Activated B cell treated with CpG ODN at 0.5 μM for 24 hours (primary cell): ENCODE measurements at regions not wholly inside any gene's neighbourhood (a gene's known extent, or its start where the extent isn't known, plus 50 kb on each side); places are given as distances from the start of the nearest gene placed in this dataset.

Experiments
- ATAC-seq: fragments of 200-7000 bp; cut with Tn5 transposase; one replicate; pipeline ENCODE4 v1.10.0; 2021; ENCODE audit warnings: low read depth, mild to moderate bottlenecking, moderate library complexity
- CTCF ChIA-PET: fragments of 350-600 bp; sonication (Branson Sonifier 250); formaldehyde crosslinking; loops from one replicate; lab custom pipeline; 2021; ENCODE audit warnings: antibody characterized with exemption; lab: Charles Lee
- POLR2A ChIA-PET: fragments of 350-600 bp; sonication (Branson Sonifier 250); formaldehyde crosslinking; loops from one replicate; lab custom pipeline; 2021; ENCODE audit warnings: antibody characterized with exemption; lab: Charles Lee
- DNase-seq: peaks from one replicate; pipeline ENCODE4 v3.0.0; 2022
- H3K27ac Mint-ChIP-seq: one replicate; pipeline ENCODE4 v1.8.0; 2020; ENCODE audit warnings: mixed read lengths
- H3K27me3 Mint-ChIP-seq: one replicate; pipeline ENCODE4 v1.8.0; 2021; ENCODE audit warnings: mixed read lengths
- H3K36me3 Mint-ChIP-seq: one replicate; pipeline ENCODE4 v1.8.0; 2021; ENCODE audit warnings: low read depth, mixed read lengths
- H3K4me1 Mint-ChIP-seq: one replicate; pipeline ENCODE4 v1.8.0; 2021; ENCODE audit warnings: mixed read lengths
- H3K4me3 Mint-ChIP-seq: one replicate; pipeline ENCODE4 v1.8.0; 2020; ENCODE audit warnings: mild to moderate bottlenecking, mixed read lengths
- H3K9me3 Mint-ChIP-seq: one replicate; pipeline ENCODE4 v1.8.0; 2020; ENCODE audit warnings: mixed read lengths
- CTCF ChIP-seq: fragments of 200-600 bp; IDR thresholded peaks from one replicate; pipeline ENCODE4 v1.8.0; 2022; ENCODE audit warnings: antibody characterized with exemption, mild to moderate bottlenecking
- intact Hi-C: fragments of 100-400 bp; cut with micrococcal nuclease; formaldehyde crosslinking; loops from one replicate; pipeline ENCODE4 v1.15.1; 2024

GRCh38 chr12:131455581-131456110 lies 255.2 kb upstream of the SFSWAP start:
- Mint-ChIP-seq H3K9me3 (peaks cover 7% of the 10 kb centered on the region), H3K4me3 (no peak overlapping the region), H3K27ac (no peak overlapping the region), H3K36me3 (no peaks in the 10 kb centered on the region), H3K4me1 (no peaks in the 10 kb centered on the region), H3K27me3 (peaks cover 13% of the 10 kb centered on the region)
- ATAC-seq = no peak
- TF ChIP-seq CTCF = no peak
- DNase-seq = no peak
- CTCF ChIA-PET = no interaction called here
- POLR2A ChIA-PET = no interaction called here
- intact Hi-C loops = no loop called here

GRCh38 chr12:131456301-131457027 lies 254.4 kb upstream of the SFSWAP start:
- ATAC-seq = no peak
- H3K27ac Mint-ChIP-seq = no peak overlapping the region
- no peak for TF ChIP-seq CTCF
- no peak overlapping the region for H3K4me3 Mint-ChIP-seq
- no peaks in the 10 kb centered on the region for H3K4me1 Mint-ChIP-seq
- H3K27me3 Mint-ChIP-seq = peaks cover 13% of the 10 kb centered on the region
- peaks cover 3% of the 10 kb centered on the region for H3K9me3 Mint-ChIP-seq
- no peaks in the 10 kb centered on the region for H3K36me3 Mint-ChIP-seq
- CTCF ChIA-PET = no interaction called here
- DNase-seq = no peak
- POLR2A ChIA-PET = no interaction called here
- intact Hi-C loops = no loop called here

- Mint-ChIP-seq H3K27ac (no peak overlapping the region), H3K4me1 (no peaks in the 10 kb centered on the region), H3K9me3 (peaks cover 3% of the 10 kb centered on the region), H3K36me3 (no peaks in the 10 kb centered on the region), H3K4me3 (no peak overlapping the region), H3K27me3 (peaks cover 13% of the 10 kb centered on the region)
- POLR2A ChIA-PET = no interaction called here
- intact Hi-C loops = no loop called here
- no peak for DNase-seq
- no peak for TF ChIP-seq CTCF
- ATAC-seq = no peak
- CTCF ChIA-PET = no interaction called here
Measured at GRCh38 chr12:131457028-131457310, 253.9 kb upstream of the SFSWAP start.

DNA sequence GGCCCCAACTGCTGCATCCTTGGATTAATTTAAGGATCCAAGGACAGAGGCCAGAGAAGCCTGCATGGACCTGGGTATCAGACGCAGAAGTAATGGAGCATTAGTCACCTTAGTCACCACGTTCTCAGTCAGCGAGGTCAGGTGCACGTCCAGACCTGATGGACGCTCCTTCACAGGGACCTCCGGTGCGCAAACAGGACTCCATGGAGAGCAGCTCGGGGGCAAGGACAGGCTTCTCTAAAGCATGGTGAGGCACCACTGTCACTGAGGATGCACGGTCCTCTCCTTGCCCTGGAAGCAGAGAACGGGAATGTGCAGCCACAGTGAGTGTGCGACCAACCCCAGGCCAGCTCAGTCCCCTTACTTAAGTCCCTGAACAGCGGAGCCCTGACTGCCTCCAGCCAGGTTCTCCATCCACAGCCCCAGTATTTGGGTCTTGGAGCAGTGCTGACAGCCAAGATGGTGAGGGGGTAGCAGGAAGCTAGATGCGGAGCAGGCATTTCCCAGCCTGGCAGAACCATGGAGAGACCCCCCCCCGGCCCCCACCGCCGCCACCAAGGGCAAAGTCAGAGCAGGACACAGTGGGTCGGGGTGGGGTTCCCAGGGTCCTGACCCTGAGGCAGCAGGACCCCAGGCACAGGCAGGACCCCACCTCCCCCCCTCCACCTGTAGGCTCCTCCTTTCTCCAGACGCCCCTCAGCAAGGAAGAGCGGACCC lies 253.4 kb upstream of the SFSWAP start:
- intact Hi-C loops = no loop called here

More for the DNA sequence above, 253.4 kb upstream of the SFSWAP start:
- CTCF ChIA-PET = no interaction called here
- Mint-ChIP-seq H3K27ac (no peak overlapping the region), H3K4me1 (no peaks in the 10 kb centered on the region), H3K9me3 (peaks cover 2% of the 10 kb centered on the region), H3K4me3 (no peak overlapping the region), H3K36me3 (no peaks in the 10 kb centered on the region), H3K27me3 (peaks cover 9% of the 10 kb centered on the region)
- ATAC-seq (no peak), DNase-seq (no peak)
- POLR2A ChIA-PET = no interaction called here
- no peak for TF ChIP-seq CTCF
